Left colon (tissue), 2 donors: ENCODE measurements at regions not wholly inside any gene's neighbourhood (a gene's known extent, or its start where the extent isn't known, plus 50 kb on each side); places are given as distances from the start of the nearest gene placed in this dataset.

Source experiments
- ATAC-seq: fragments of 200-7000 bp; cut with Tn5 transposase; one replicate; pipeline ENCODE4 v1.9.1; 2020; ENCODE audit warnings: mild to moderate bottlenecking, moderate library complexity
- DNase-seq, 2 donors: peaks; one replicate each; pipeline ENCODE4 v3.0.0-alpha.2; 2020
- intact Hi-C, 2 donors: fragments of 100-400 bp; cut with DNase I in 1 of 2; cut with micrococcal nuclease in 1 of 2; formaldehyde crosslinking; loops; one replicate each; pipeline versions ENCODE4 v1.11.2 to v1.14.0; 2022; cut with DNase I, micrococcal nuclease
- donor health status: DM: no; HTN: no; CAD: no.
- donor health status: DM: yes; HTN: yes; CAD: no.

- ATAC-seq (no peak), DNase-seq (no peak)
- intact Hi-C loops: no loop called here
These were observed 74.0 kb downstream of the C3orf85 start for GRCh38 chr3:109210501-109210900.

DNA sequence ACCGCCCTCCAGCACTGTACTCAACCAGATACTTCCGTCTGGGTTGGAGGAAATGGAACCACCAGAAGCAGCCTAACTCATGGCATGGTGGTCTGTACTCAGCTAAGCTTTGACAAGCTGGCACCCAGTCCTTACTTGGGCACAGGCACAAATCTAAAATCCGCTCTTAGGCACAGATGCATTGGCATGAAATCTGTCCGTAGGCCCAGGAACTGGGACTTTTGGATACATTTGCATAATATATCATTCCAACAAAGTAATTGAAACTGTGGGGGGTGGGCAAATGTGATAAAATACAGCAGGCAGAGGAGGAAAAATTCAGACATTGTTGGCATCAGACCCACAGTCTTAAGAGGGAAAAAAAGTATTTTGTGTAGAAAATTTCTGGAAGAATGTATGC, 75.4 kb downstream of the C3orf85 start:
- intact Hi-C loops: no loop called here
- DNase-seq (no peak), ATAC-seq (no peak)

- intact Hi-C loops: no loop called here
- ATAC-seq (no peak), DNase-seq (no peak)
These were observed 76.8 kb downstream of the C3orf85 start for GRCh38 chr3:109213321-109213720.

- ATAC-seq (peak; percentile 94), DNase-seq (peak; percentile 35 to 72)
- intact Hi-C loops: no loop called here
These were observed 87.8 kb downstream of the C3orf85 start for GRCh38 chr3:109224333-109224732.

DNA sequence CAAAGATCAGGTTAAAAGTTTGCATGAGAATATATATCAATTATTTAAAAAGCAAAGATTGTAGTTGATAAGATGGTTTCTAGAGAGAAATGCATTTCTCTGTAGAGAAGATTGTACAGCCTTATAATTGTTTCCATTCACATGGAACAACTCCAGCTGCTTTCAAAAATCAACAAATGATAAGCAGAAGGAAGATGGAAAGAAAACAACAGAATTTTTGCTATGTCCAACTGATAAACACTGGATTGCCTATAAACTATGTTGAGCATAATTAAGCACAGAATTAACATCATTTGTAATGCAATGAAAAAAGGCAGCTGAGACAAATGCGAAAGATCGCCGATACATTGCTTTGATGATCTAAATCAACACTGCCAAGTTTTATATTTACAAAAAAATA, 89.0 kb downstream of the C3orf85 start:
- no peak for DNase-seq
- intact Hi-C loops: no loop called here
- ATAC-seq: no peak

GRCh38 chr3:109228391-109229080, 87.8 kb downstream of the DPPA2 start:
- DNase-seq: no peak
- no peak for ATAC-seq
- intact Hi-C loops: no loop called here

- ATAC-seq (no peak), DNase-seq (no peak)
- intact Hi-C loops: no loop called here
These were observed 87.0 kb downstream of the DPPA2 start for GRCh38 chr3:109229174-109229847.

DNA sequence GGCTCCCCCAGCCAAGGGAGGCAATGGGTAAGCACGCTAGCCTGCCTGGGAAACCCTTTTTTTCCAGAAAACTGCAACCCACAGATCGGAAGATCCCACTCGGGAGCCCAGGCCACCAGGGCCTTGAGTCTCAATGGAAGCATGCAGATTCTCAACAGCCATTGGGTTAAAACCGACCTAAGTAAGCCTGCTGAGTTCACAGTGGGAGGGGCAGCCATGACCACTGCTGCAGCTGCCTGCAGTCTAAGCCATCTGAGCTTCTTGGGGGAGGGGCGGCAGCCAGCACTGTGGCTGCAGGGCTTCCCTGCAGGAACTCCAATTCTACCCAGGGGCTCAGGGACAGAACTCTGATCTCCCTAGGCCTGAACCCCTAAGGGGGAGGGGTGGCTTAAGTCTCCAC, 82.0 kb downstream of the DPPA2 start:
- ATAC-seq: no peak
- intact Hi-C loops: no loop called here
- no peak for DNase-seq

- no peak for ATAC-seq
- intact Hi-C loops: no loop called here
- no peak for DNase-seq
These were observed 74.7 kb downstream of the DPPA2 start for GRCh38 chr3:109241459-109242186.

DNA sequence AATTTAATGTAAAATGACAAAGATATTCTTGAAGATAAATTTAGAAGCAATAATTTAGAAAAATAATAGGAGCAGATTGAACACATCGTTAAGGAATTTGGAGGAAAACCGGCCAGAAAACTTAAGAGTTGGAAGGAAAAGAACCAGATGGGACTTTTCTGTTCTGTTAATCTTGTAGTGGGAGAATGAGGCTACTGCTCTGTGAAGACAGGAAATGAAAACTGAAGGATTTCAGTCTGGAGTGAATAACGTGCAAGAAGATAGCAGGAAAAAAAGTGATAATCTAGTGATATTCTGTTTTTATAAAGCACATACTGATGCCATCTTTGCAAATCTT, 74.2 kb downstream of the DPPA2 start:
- ATAC-seq (no peak), DNase-seq (no peak)
- intact Hi-C loops: no loop called here
